A673 (cell line): ENCODE measurements at regions not wholly inside any gene's neighbourhood (a gene's known extent, or its start where the extent isn't known, plus 50 kb on each side); places are given as distances from the start of the nearest gene placed in this dataset.

Experiments
- BruUV-seq: library from RNA; stranded (reverse); fragments of 400-500 nt; replicated peaks from 2 replicates; lab custom pipeline; 2021; lab: Mats Ljungman, UMichigan
- CTCF ChIA-PET: fragments of 300-600 bp; sonication (Branson Sonifier 250); formaldehyde crosslinking; loops from one replicate; lab custom pipeline; 2022; ENCODE audit warnings: antibody characterized with exemption; lab: Charles Lee
- POLR2A ChIA-PET: fragments of 300-600 bp; sonication (Branson Sonifier 250); formaldehyde crosslinking; loops from one replicate; lab custom pipeline; 2022; ENCODE audit warnings: antibody characterized with exemption; ENCODE audit not compliant: low non-redundant PET; lab: Charles Lee
- DNase-seq: peaks from one replicate; pipeline ENCODE4 v3.0.0-alpha.2; 2015; ENCODE audit warnings: low spot score
- H3K27ac ChIP-seq: fragments of 200-600 bp; sonication (generic); 2 replicates; pipeline ENCODE4 v1.5.1; 2016; ENCODE audit warnings: mixed run types, low read depth, mild to moderate bottlenecking, mixed read lengths, antibody characterized with exemption, low read length; ENCODE audit not compliant: poor library complexity, severe bottlenecking
- H3K27me3 ChIP-seq: fragments of 200-600 bp; sonication (generic); replicated peaks from 2 replicates; pipeline ENCODE4 v1.6.1; 2017; ENCODE audit warnings: mixed run types, low read depth, mild to moderate bottlenecking, mixed read lengths, antibody characterized with exemption, low read length; ENCODE audit not compliant: insufficient read depth, poor library complexity
- H3K36me3 ChIP-seq: fragments of 200-600 bp; sonication (generic); 2 replicates; pipeline ENCODE4 v1.6.1; 2016; ENCODE audit warnings: mixed run types, mild to moderate bottlenecking, mixed read lengths, antibody characterized with exemption, low read length; ENCODE audit not compliant: insufficient read depth, poor library complexity, severe bottlenecking
- H3K4me1 ChIP-seq: fragments of 200-600 bp; sonication (generic); 2 replicates; pipeline ENCODE4 v1.6.1; 2017; ENCODE audit warnings: mixed run types, mild to moderate bottlenecking, mixed read lengths, antibody characterized with exemption, low read length; ENCODE audit not compliant: insufficient read depth, poor library complexity, severe bottlenecking
- H3K4me3 ChIP-seq: fragments of 200-600 bp; sonication (generic); 2 replicates; pipeline ENCODE4 v1.5.1; 2016; ENCODE audit warnings: low read depth, mixed run types, mild to moderate bottlenecking, mixed read lengths, low read length; ENCODE audit not compliant: poor library complexity, severe bottlenecking
- H3K9me3 ChIP-seq: fragments of 200-600 bp; sonication (generic); 2 replicates; pipeline ENCODE4 v1.6.1; 2016; ENCODE audit warnings: mixed run types, low read depth, mild to moderate bottlenecking, mixed read lengths, antibody characterized with exemption, low read length; ENCODE audit not compliant: poor library complexity, severe bottlenecking
- CTCF ChIP-seq: fragments of 300-800, 200-600 bp; sonication (generic); conservative IDR thresholded peaks from 2 replicates; pipeline ENCODE4 v1.5.1; 2017; ENCODE audit warnings: low read depth, mild to moderate bottlenecking, antibody characterized with exemption, low read length, moderate library complexity, mixed read lengths
- EZH2 ChIP-seq: fragments of 200-600 bp; sonication (generic); IDR thresholded peaks from 2 replicates; pipeline ENCODE4 v1.6.1; 2017; ENCODE audit warnings: borderline replicate concordance, low read depth, mild to moderate bottlenecking, mixed read lengths, antibody characterized with exemption, low read length; ENCODE audit not compliant: poor library complexity, severe bottlenecking
- intact Hi-C: fragments of 100-400 bp; cut with micrococcal nuclease; formaldehyde crosslinking; loops from one replicate; pipeline ENCODE4 v1.10.0; 2022; ENCODE audit not compliant: unreplicated experiment

- Histone ChIP-seq H3K4me1 (peaks cover 20% of the 10 kb centered on the region), H3K9me3 (no peaks in the 10 kb centered on the region), H3K4me3 (no peak overlapping the region), H3K27ac (no peak overlapping the region), H3K27me3 (no peaks in the 10 kb centered on the region), H3K36me3 (no peaks in the 10 kb centered on the region)
- POLR2A ChIA-PET = no interaction called here
- TF ChIP-seq EZH2 (no peak), CTCF (no peak)
- CTCF ChIA-PET = no interaction called here
- intact Hi-C loops = no loop called here
- BruUV-seq = no TSS peak
- DNase-seq = no peak
Measured at GRCh38 chr2:12051831-12052230, 305.4 kb downstream of the LPIN1 start.

GRCh38 chr2:12052796-12053195 is 306.4 kb downstream of the LPIN1 start:
- BruUV-seq = no TSS peak
- no peak for TF ChIP-seq EZH2
- TF ChIP-seq CTCF = no peak
- POLR2A ChIA-PET = no interaction called here
- CTCF ChIA-PET = no interaction called here
- no peaks in the 10 kb centered on the region for H3K9me3 ChIP-seq
- H3K4me1 ChIP-seq = peaks cover 30% of the 10 kb centered on the region
- intact Hi-C loops = no loop called here
- no peak overlapping the region for H3K4me3 ChIP-seq
- no peak overlapping the region for H3K27ac ChIP-seq
- DNase-seq = no peak
- no peaks in the 10 kb centered on the region for H3K27me3 ChIP-seq
- no peaks in the 10 kb centered on the region for H3K36me3 ChIP-seq

- peak overlapping the region; percentile 24 for H3K27ac ChIP-seq
- ChIA-PET CTCF (no interaction called here), POLR2A (no interaction called here)
- peaks cover 52% of the 10 kb centered on the region for H3K4me1 ChIP-seq
- no peaks in the 10 kb centered on the region for H3K36me3 ChIP-seq
- intact Hi-C loops = no loop called here
- H3K9me3 ChIP-seq = no peaks in the 10 kb centered on the region
- no TSS peak for BruUV-seq
- TF ChIP-seq CTCF = no peak
- TF ChIP-seq EZH2 = no peak
- H3K27me3 ChIP-seq = no peaks in the 10 kb centered on the region
- no peak for DNase-seq
- no peak overlapping the region for H3K4me3 ChIP-seq
Measured at GRCh38 chr2:12054956-12055618, 308.7 kb downstream of the LPIN1 start.
